ENCODE measurements at regions not wholly inside any gene's neighbourhood (a gene's known extent, or its start where the extent isn't known, plus 50 kb on each side); places are given as distances from the start of the nearest gene placed in this dataset.

DNA sequence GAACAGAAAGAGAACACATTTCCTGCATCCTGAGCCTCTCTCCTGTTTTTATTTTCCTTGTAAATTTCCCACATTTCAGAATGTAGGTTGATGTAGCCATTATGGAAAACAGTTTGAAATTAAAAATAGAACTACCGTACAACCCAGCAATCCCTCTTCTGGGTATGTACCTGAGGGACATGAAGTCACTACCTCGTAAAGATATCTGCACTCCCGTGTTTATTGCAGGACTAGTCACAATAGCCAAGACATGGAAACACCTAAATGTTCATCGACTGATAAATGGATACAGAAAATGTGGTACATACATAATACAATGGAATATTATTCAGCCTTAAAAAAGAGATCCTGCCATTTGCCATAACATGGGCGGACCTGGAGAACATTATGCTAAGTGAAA lies 72.0 kb upstream of the JAG1 start:
- H2BK20ac ChIP-seq (ENCODE audit: low read depth, low read length) = no peak overlapping the region
- no peak overlapping the region for H3K9ac ChIP-seq (ENCODE audit: low read depth, low read length)
- in situ Hi-C loops (cut with MboI; ENCODE audit: low sequenced_read_pairs) (no loop called here), intact Hi-C loops (cut with micrococcal nuclease) (no loop called here), dilution Hi-C loops (cut with HindIII; ENCODE audit: low sequenced_read_pairs, unreplicated experiment) (no loop called here)
- no peaks in the 10 kb centered on the region for H3K36me3 ChIP-seq (ENCODE audit: control insufficient read depth, insufficient read depth, low read length)
- no peaks in the 10 kb centered on the region for H3K9me1 ChIP-seq (ENCODE audit: insufficient read depth, low read length)
- no peak overlapping the region for H2BK120ac ChIP-seq (ENCODE audit: low read depth, low read length)
- peaks cover 3% of the 10 kb centered on the region; the same call in 1 of the 2 replicates for H3K4me1 ChIP-seq (ENCODE audit: control insufficient read depth, insufficient read depth, low read length)
- H3K27me3 ChIP-seq (ENCODE audit: control insufficient read depth, insufficient read depth, low read length) = no peaks in the 10 kb centered on the region
- ATAC-seq (ENCODE audit: low read depth) = no peak
- no peaks in the 10 kb centered on the region for H3K79me1 ChIP-seq (ENCODE audit: low read depth in 1 of 2, low read length in 2 of 2)
- H3K9me3 ChIP-seq (ENCODE audit: control insufficient read depth, insufficient read depth, low read length) = no peaks in the 10 kb centered on the region
- no peak overlapping the region for H2AK5ac ChIP-seq (ENCODE audit: low read depth, low read length)
- no peak overlapping the region for H4K91ac ChIP-seq (ENCODE audit: insufficient read depth, low read depth, low read length)
- H4K8ac ChIP-seq (ENCODE audit: low read depth in 2 of 2, low read length in 2 of 2) = no peak overlapping the region
- H3K4me2 ChIP-seq (ENCODE audit: low read depth, low read length) = no peak overlapping the region
- no peak overlapping the region for H3K4me3 ChIP-seq (ENCODE audit: insufficient read depth, low read depth, low read length)
- H3K14ac ChIP-seq (replicated peaks; ENCODE audit: low read depth, low read length) = no peak overlapping the region
- no peak overlapping the region for H3K27ac ChIP-seq (ENCODE audit: insufficient read depth, low read length)
- H3K23ac ChIP-seq (ENCODE audit: low read depth, low read length) = no peak overlapping the region
- no peaks in the 10 kb centered on the region for H4K20me1 ChIP-seq (ENCODE audit: insufficient read depth, low read length)
- no TSS peak for BruUV-seq (replicated peaks)
- H3K4ac ChIP-seq (ENCODE audit: low read depth, low read length) = no peak overlapping the region
- no peak overlapping the region for H3K56ac ChIP-seq (ENCODE audit: extremely low read depth, insufficient read depth, low read length)
- no peak for DNase-seq
- no peak overlapping the region for H2BK5ac ChIP-seq (ENCODE audit: low read depth, low read length, poor library complexity, severe bottlenecking)
- H2BK15ac ChIP-seq (ENCODE audit: low read depth, low read length) = no peak overlapping the region
- no peak overlapping the region for H2AFZ ChIP-seq (replicated peaks; ENCODE audit: low read length, poor library complexity)
- no peak overlapping the region for H2AK9ac ChIP-seq (replicated peaks; ENCODE audit: low read depth, low read length, poor library complexity)
- CTCF ChIA-PET = no interaction called here
- WGBS, 2 experiments (ENCODE audit: extremely low coverage in 2 of 2, insufficient read length in 1 of 2) = no CpG with 5 or more reads among the region's 5 CpGs
- H4K5ac ChIP-seq (ENCODE audit: low read depth, low read length) = no peak overlapping the region
- TF ChIP-seq SMC3 (IDR thresholded peaks at IDR 0.05; ENCODE audit: low read depth, low read length) = no peak
- no peak for TF ChIP-seq CEBPB (IDR thresholded peaks at IDR 0.05; ENCODE audit: low read depth, low read length)
- TF ChIP-seq RAD21 (IDR thresholded peaks at IDR 0.05; ENCODE audit: low read length) = no peak
- TF ChIP-seq MXI1 (IDR thresholded peaks at IDR 0.05; ENCODE audit: borderline replicate concordance, low read depth, low read length) = no peak
- no peak for TF ChIP-seq RFX5 (IDR thresholded peaks at IDR 0.05; ENCODE audit: low read depth, low read length)
- no peak for TF ChIP-seq CHD1 (IDR thresholded peaks at IDR 0.05; ENCODE audit: low read depth, low read length)
- TF ChIP-seq, protein P1, sequence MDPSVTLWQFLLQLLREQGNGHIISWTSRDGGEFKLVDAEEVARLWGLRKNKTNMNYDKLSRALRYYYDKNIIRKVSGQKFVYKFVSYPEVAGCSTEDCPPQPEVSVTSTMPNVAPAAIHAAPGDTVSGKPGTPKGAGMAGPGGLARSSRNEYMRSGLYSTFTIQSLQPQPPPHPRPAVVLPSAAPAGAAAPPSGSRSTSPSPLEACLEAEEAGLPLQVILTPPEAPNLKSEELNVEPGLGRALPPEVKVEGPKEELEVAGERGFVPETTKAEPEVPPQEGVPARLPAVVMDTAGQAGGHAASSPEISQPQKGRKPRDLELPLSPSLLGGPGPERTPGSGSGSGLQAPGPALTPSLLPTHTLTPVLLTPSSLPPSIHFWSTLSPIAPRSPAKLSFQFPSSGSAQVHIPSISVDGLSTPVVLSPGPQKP (IDR thresholded peaks at IDR 0.05; ENCODE audit: borderline replicate concordance, low read depth, low read length) = no peak
- POLR2A ChIA-PET (ENCODE audit: unreplicated experiment) = no interaction called here
- no peak overlapping the region for H3K18ac ChIP-seq (ENCODE audit: low read depth, low read length)
